ENCODE measurements at regions not wholly inside any gene's neighbourhood (a gene's known extent, or its start where the extent isn't known, plus 50 kb on each side); places are given as distances from the start of the nearest gene placed in this dataset.
"Not testable (repeated sequence)": the region's sequence is repeated elsewhere in the genome, so short reads cannot be mapped to it uniquely, and the experiment has no call there.

GRCh38 chr9:102227416-102227815, 489.0 kb upstream of the GRIN3A start:
- not testable (repeated sequence) for H3K27me3 ChIP-seq (ENCODE audit: insufficient read depth, low read length); H3K4me3 ChIP-seq (ENCODE audit: low read length); H3K36me3 ChIP-seq (ENCODE audit: insufficient read depth, low read length); H2AFZ ChIP-seq (ENCODE audit: low read depth, low read length); H3K9me3 ChIP-seq (ENCODE audit: low read length); H3K4me1 ChIP-seq (ENCODE audit: insufficient read depth, low read length)

DNA sequence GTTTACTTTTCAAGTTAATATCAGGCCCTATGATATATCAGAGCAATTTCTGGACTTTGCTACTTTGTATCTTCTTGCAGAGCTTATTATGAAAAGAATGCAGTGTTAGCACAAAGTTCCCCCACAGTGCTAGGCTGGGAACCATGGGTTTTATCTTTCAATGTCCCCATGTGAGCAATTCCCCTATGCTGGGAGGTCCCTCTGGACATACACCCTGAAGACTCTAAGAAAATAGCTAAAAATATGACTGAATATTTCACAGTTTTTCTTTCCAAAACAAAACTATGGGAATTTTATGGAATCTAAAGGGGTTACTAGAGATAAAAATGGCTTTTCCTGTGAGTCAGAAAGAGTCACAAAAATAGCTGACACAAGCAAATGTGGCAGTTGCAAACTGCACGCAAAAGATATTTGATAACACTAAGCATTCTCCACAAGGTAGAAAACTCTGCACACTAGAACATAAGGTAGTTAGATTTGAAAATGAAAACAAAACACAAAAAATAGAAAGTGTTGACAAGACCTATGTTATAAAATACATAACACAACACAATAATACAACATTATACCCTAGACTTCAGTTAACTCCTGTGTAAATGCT, 487.5 kb upstream of the GRIN3A start:
- Histone ChIP-seq H3K4me3 (ENCODE audit: low read length) (no peak overlapping the region), H3K36me3 (ENCODE audit: insufficient read depth, low read length) (no peaks in the 10 kb centered on the region), H3K9me3 (ENCODE audit: low read length) (no peaks in the 10 kb centered on the region), H3K27me3 (ENCODE audit: insufficient read depth, low read length) (no peaks in the 10 kb centered on the region), H3K4me1 (ENCODE audit: insufficient read depth, low read length) (no peaks in the 10 kb centered on the region), H2AFZ (ENCODE audit: low read depth, low read length) (no peak overlapping the region)

- H3K27me3 ChIP-seq (ENCODE audit: insufficient read depth, low read length); H3K9me3 ChIP-seq (ENCODE audit: low read length); H3K36me3 ChIP-seq (ENCODE audit: insufficient read depth, low read length); H3K4me1 ChIP-seq (ENCODE audit: insufficient read depth, low read length): not testable (repeated sequence)
- H2AFZ ChIP-seq (ENCODE audit: low read depth, low read length) = peak overlapping the region; percentile 84
- H3K4me3 ChIP-seq (ENCODE audit: low read length) = peak overlapping the region; percentile 35
Observed at GRCh38 chr9:102223320-102224136, 485.1 kb upstream of the GRIN3A start.

- H3K9me3 ChIP-seq (ENCODE audit: low read length) = no peaks in the 10 kb centered on the region
- H3K36me3 ChIP-seq (ENCODE audit: insufficient read depth, low read length) = no peaks in the 10 kb centered on the region
- H3K4me3 ChIP-seq (ENCODE audit: low read length) = no peak overlapping the region
- no peak overlapping the region for H2AFZ ChIP-seq (ENCODE audit: low read depth, low read length)
- no peaks in the 10 kb centered on the region for H3K27me3 ChIP-seq (ENCODE audit: insufficient read depth, low read length)
- H3K4me1 ChIP-seq (ENCODE audit: insufficient read depth, low read length) = no peaks in the 10 kb centered on the region
Observed at GRCh38 chr9:102209176-102209575, 470.7 kb upstream of the GRIN3A start.

DNA sequence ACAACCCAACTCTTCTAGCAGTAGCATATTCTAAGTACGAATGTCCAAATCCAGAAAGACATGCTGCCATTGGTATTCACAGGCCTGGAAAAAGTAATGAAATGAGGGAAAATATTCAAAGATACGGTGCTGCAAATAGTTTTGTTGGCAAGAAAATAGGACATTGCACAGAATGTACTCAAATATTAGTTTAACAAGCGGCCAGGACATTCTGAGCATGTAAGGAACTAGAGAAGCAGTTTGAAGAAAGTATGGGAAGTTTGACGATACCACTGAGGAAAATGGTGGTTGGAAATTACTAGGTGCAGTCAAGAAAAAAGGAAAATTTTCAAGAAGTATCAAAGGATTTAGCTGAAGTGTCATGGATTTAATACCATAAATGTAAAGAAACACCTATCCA, 468.0 kb upstream of the GRIN3A start:
- Histone ChIP-seq H2AFZ (ENCODE audit: low read depth, low read length) (no peak overlapping the region), H3K4me1 (ENCODE audit: insufficient read depth, low read length) (no peaks in the 10 kb centered on the region), H3K9me3 (ENCODE audit: low read length) (no peaks in the 10 kb centered on the region), H3K36me3 (ENCODE audit: insufficient read depth, low read length) (no peaks in the 10 kb centered on the region), H3K4me3 (ENCODE audit: low read length) (no peak overlapping the region), H3K27me3 (ENCODE audit: insufficient read depth, low read length) (no peaks in the 10 kb centered on the region)

GRCh38 chr9:102205251-102205650, 466.8 kb upstream of the GRIN3A start:
- Histone ChIP-seq H3K4me3 (ENCODE audit: low read length) (no peak overlapping the region), H3K36me3 (ENCODE audit: insufficient read depth, low read length) (no peaks in the 10 kb centered on the region), H3K4me1 (ENCODE audit: insufficient read depth, low read length) (no peaks in the 10 kb centered on the region), H3K27me3 (ENCODE audit: insufficient read depth, low read length) (no peaks in the 10 kb centered on the region), H2AFZ (ENCODE audit: low read depth, low read length) (no peak overlapping the region), H3K9me3 (ENCODE audit: low read length) (no peaks in the 10 kb centered on the region)

- no peaks in the 10 kb centered on the region for H3K9me3 ChIP-seq (ENCODE audit: low read length)
Observed at GRCh38 chr9:102202126-102202525, 463.7 kb upstream of the GRIN3A start.

GRCh38 chr9:102185962-102186361, 447.5 kb upstream of the GRIN3A start:
- no peaks in the 10 kb centered on the region for H3K4me1 ChIP-seq (ENCODE audit: insufficient read depth, low read length)
- no peaks in the 10 kb centered on the region for H3K27me3 ChIP-seq (ENCODE audit: insufficient read depth, low read length)
- no peaks in the 10 kb centered on the region for H3K36me3 ChIP-seq (ENCODE audit: insufficient read depth, low read length)
- H3K9me3 ChIP-seq (ENCODE audit: low read length) = no peaks in the 10 kb centered on the region
- H3K4me3 ChIP-seq (ENCODE audit: low read length) = no peak overlapping the region
- H2AFZ ChIP-seq (ENCODE audit: low read depth, low read length) = no peak overlapping the region

More at GRCh38 chr9:102202126-102202525, 463.7 kb upstream of the GRIN3A start:
- Histone ChIP-seq H3K27me3 (ENCODE audit: insufficient read depth, low read length) (no peaks in the 10 kb centered on the region), H3K36me3 (ENCODE audit: insufficient read depth, low read length) (no peaks in the 10 kb centered on the region), H3K4me3 (ENCODE audit: low read length) (no peak overlapping the region), H2AFZ (ENCODE audit: low read depth, low read length) (no peak overlapping the region), H3K4me1 (ENCODE audit: insufficient read depth, low read length) (no peaks in the 10 kb centered on the region)

DNA sequence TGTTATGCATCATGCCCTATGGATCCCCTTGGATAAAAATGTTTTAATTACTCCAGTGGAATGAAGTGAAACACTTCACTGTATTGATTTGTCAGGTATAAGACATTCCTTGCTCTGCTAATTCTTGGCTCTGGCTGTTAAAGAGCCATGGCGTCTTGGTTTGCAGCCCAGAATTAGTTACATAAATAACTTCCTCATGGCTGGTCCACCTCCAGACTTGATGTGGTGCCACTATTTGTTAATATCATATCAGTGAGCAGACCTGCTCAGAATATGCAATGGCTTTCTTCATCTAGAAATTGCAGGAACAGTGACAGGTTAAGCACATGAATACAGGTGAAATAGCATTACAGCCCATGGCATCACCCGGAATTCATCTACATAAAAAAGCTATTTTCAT, 446.9 kb upstream of the GRIN3A start:
- H3K36me3 ChIP-seq (ENCODE audit: insufficient read depth, low read length) = no peaks in the 10 kb centered on the region
- H3K27me3 ChIP-seq (ENCODE audit: insufficient read depth, low read length) = no peaks in the 10 kb centered on the region
- H3K4me1 ChIP-seq (ENCODE audit: insufficient read depth, low read length) = no peaks in the 10 kb centered on the region
- no peak overlapping the region for H2AFZ ChIP-seq (ENCODE audit: low read depth, low read length)
- H3K4me3 ChIP-seq (ENCODE audit: low read length) = no peak overlapping the region
- no peaks in the 10 kb centered on the region for H3K9me3 ChIP-seq (ENCODE audit: low read length)

- Histone ChIP-seq H3K36me3 (ENCODE audit: insufficient read depth, low read length) (no peaks in the 10 kb centered on the region), H2AFZ (ENCODE audit: low read depth, low read length) (no peak overlapping the region), H3K4me3 (ENCODE audit: low read length) (no peak overlapping the region), H3K4me1 (ENCODE audit: insufficient read depth, low read length) (no peaks in the 10 kb centered on the region), H3K9me3 (ENCODE audit: low read length) (no peaks in the 10 kb centered on the region), H3K27me3 (ENCODE audit: insufficient read depth, low read length) (no peaks in the 10 kb centered on the region)
Observed at GRCh38 chr9:102178811-102179210, 440.4 kb upstream of the GRIN3A start.

DNA sequence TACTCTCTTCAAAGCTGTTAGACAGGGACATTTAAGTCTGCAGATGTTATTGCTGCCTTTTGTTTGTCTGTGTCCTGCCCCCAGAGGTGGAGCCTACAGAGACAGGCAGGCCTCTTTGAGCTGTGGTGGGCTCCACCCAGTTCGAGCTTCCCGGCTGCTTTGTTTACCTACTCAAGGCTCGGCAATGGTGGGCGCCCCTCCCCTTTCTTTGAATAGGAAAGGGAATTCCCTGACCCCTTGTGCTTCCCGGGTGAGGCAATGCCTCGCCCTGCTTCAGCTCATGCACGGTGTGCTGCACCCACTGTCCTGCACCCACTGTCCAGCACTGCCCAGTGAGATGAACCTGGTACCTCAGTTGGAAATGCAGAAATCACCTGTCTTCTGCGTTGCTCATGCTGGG, 435.8 kb upstream of the GRIN3A start:
- not testable (repeated sequence) for H3K4me3 ChIP-seq (ENCODE audit: low read length); H3K27me3 ChIP-seq (ENCODE audit: insufficient read depth, low read length); H3K9me3 ChIP-seq (ENCODE audit: low read length); H2AFZ ChIP-seq (ENCODE audit: low read depth, low read length); H3K36me3 ChIP-seq (ENCODE audit: insufficient read depth, low read length); H3K4me1 ChIP-seq (ENCODE audit: insufficient read depth, low read length)

DNA sequence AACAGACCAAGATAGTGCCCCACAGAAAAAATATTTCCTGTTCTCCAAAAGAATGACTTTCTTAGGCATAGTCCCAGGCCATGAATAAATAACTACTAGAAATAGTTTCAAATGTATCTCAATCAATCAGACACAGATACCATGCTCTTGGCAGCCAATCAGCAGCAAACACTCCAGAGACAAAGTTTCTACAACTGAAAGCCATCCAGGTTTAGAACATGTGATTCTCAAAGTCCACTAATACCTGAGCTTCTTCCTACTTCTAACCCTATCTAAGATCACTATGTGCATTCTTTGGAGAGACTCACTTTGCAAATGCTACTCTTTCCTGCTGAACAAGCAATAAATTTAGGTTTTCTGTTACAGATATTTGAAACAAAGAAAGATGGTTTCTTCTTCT, 425.8 kb upstream of the GRIN3A start:
- H2AFZ ChIP-seq (ENCODE audit: low read depth, low read length) = no peak overlapping the region
- no peaks in the 10 kb centered on the region for H3K36me3 ChIP-seq (ENCODE audit: insufficient read depth, low read length)
- H3K4me3 ChIP-seq (ENCODE audit: low read length) = no peak overlapping the region
- no peaks in the 10 kb centered on the region for H3K4me1 ChIP-seq (ENCODE audit: insufficient read depth, low read length)
- no peaks in the 10 kb centered on the region for H3K27me3 ChIP-seq (ENCODE audit: insufficient read depth, low read length)
- no peaks in the 10 kb centered on the region for H3K9me3 ChIP-seq (ENCODE audit: low read length)

DNA sequence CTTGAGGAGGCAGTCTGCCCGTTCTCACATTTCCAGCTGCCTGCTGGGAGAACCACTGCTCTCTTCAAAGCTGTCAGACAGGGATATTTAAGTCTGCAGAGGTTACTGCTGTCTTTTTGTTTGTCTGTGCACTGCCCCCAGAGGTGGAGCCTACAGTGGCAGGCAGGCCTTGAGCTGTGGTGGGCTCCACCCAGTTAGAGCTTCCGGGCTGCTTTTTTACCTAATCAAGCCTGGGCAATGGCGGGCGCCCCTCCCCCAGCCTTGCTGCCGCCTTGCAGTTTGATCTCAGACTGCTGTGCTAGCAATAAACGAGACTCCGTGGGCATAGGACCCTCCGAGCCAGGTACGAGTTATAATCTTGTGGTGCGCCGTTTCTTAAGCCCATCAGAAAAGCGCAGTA, 414.6 kb upstream of the GRIN3A start:
- not testable (repeated sequence) for H3K27me3 ChIP-seq (ENCODE audit: insufficient read depth, low read length); H3K36me3 ChIP-seq (ENCODE audit: insufficient read depth, low read length); H3K4me3 ChIP-seq (ENCODE audit: low read length); H3K4me1 ChIP-seq (ENCODE audit: insufficient read depth, low read length); H3K9me3 ChIP-seq (ENCODE audit: low read length); H2AFZ ChIP-seq (ENCODE audit: low read depth, low read length)

DNA sequence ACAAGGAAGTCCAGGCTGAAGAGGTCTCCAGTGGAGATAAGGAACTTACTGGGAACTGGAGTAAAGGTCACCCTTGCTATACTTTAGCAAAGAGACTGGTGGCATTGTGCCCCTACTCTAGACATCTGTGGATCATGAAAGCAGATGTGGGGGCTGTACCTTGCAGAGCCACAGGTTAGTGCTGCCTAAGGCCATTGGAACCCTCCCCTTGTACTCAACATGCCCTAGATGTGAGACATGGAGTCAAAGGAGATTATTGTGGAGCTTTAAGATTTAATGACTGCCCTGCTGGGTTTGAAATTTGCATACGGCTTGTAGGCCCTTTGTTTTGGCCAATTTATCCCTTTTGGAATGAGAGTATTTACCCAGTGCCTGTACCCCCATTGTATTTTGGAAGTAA, 397.3 kb upstream of the GRIN3A start:
- no peaks in the 10 kb centered on the region for H3K9me3 ChIP-seq (ENCODE audit: low read length)
- H2AFZ ChIP-seq (ENCODE audit: low read depth, low read length) = no peak overlapping the region
- no peaks in the 10 kb centered on the region for H3K36me3 ChIP-seq (ENCODE audit: insufficient read depth, low read length)
- no peak overlapping the region for H3K4me3 ChIP-seq (ENCODE audit: low read length)
- no peaks in the 10 kb centered on the region for H3K27me3 ChIP-seq (ENCODE audit: insufficient read depth, low read length)
- no peaks in the 10 kb centered on the region for H3K4me1 ChIP-seq (ENCODE audit: insufficient read depth, low read length)
